ENCODE measurements at regions not wholly inside any gene's neighbourhood (a gene's known extent, or its start where the extent isn't known, plus 50 kb on each side); places are given as distances from the start of the nearest gene placed in this dataset.

- DNase-seq (ENCODE audit: low read depth): no peak
Measured at GRCh38 chr3:42012935-42013690, 51.2 kb upstream of the ULK4 start.

- no peak for DNase-seq (ENCODE audit: low read depth)
Measured at GRCh38 chr3:42012383-42012934, 50.6 kb upstream of the ULK4 start.

All from GM04503 (cell line).